ENCODE measurements at regions not wholly inside any gene's neighbourhood (a gene's known extent, or its start where the extent isn't known, plus 50 kb on each side); places are given as distances from the start of the nearest gene placed in this dataset.

DNA sequence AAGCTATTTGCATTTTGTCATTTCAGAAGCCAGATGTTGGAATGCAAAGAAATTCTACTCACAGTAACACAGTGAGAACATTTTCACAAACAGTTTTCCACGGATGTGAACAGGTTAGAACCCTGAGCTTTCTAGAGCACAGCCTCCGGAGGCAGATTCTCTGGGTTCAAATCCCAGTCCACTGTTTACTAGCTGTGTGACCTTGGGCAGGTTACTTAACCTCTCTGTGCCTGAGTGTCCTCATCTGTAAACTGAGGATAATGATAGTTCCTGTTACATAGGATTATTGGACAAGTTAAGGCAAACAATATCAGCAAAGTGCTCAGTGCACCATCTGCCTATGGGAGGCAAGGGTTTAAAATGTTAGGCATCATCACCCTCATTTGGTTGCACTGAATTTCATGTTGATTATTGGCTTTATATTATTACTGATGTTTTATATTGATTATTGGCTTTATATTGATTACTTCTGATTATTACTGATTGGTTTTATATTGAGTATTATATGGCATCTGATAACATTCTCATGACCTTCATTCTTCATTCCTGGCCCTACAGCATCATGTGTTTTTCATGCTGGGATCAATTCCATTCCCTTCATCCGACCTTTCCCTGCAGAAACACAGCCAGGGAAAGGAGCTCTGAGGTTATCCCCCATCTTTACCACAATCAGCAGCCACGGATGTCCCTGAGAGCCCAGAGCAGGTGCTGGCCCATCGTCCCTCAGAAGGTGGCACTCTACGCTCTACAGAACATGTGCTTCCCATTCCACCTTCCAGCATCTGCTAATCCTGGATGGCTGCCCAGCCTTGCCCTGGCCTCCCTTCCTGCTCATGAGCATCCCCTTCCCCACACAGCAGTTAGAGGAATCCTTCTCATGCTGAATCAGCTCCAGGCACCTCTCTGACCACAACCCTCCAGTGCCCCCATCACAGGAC, 283.1 kb downstream of the PREX1 start:
- TF ChIP-seq RAD21 (IDR thresholded peaks at IDR 0.05; ENCODE audit: low read depth): 0 out of 2 replicates have a peak, but pooled peaks have one; percentile 16
- TF ChIP-seq YY1 (IDR thresholded peaks at IDR 0.05; ENCODE audit: low read depth): no peak
- no peak for TF ChIP-seq EP300 (IDR thresholded peaks at IDR 0.05; ENCODE audit: borderline replicate concordance)
- TF ChIP-seq REST (IDR thresholded peaks at IDR 0.05; ENCODE audit: low read depth): no peak

DNA sequence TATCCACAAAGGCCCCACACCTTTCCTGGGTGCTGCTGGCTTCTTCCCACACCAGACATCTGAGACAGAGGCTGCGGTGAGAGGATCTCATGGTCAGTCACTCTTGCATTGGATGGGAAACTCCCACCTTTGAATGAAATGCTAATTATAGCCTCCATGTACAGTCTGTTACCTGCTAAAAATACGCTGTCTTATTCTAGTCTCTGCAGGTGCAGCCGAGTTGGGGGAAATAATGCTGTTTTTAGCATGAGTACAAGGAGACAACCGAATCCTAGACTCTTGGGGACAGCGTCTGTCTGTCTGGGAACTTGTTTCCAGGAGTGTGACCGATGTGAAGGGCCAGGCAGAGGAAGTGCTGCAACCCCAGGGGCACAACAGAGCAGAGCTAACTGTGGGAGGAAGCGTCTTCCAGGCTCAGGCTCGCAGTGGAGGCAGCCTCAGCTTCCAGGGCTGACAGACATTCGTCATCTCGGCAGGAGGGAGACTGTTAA, 286.2 kb downstream of the PREX1 start:
- TF ChIP-seq NFIC (IDR thresholded peaks at IDR 0.05) (no peak), FOXM1 (IDR thresholded peaks at IDR 0.05; ENCODE audit: borderline replicate concordance, low read depth) (no peak), TEAD4 (IDR thresholded peaks at IDR 0.05) (no peak), CREB1 (IDR thresholded peaks at IDR 0.05; ENCODE audit: low read depth) (no peak), TCF12 (IDR thresholded peaks at IDR 0.05; ENCODE audit: low read depth) (no peak), CEBPB (IDR thresholded peaks at IDR 0.05) (no peak), EP300 (IDR thresholded peaks at IDR 0.05; ENCODE audit: borderline replicate concordance) (no peak), RAD21 (IDR thresholded peaks at IDR 0.05; ENCODE audit: low read depth) (no peak), ZBTB7A (IDR thresholded peaks at IDR 0.05; ENCODE audit: low read depth) (no peak), YY1 (IDR thresholded peaks at IDR 0.05; ENCODE audit: low read depth) (no peak), EGR1 (IDR thresholded peaks at IDR 0.05) (no peak)
- TF ChIP-seq, protein P1, sequence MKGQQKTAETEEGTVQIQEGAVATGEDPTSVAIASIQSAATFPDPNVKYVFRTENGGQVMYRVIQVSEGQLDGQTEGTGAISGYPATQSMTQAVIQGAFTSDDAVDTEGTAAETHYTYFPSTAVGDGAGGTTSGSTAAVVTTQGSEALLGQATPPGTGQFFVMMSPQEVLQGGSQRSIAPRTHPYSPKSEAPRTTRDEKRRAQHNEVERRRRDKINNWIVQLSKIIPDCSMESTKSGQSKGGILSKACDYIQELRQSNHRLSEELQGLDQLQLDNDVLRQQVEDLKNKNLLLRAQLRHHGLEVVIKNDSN (IDR thresholded peaks at IDR 0.05): no peak

GRCh38 chr20:48538856-48539255, 288.9 kb downstream of the PREX1 start:
- no peak for TF ChIP-seq TCF12 (IDR thresholded peaks at IDR 0.05; ENCODE audit: low read depth)
- TF ChIP-seq EP300 (IDR thresholded peaks at IDR 0.05; ENCODE audit: borderline replicate concordance): no peak
- no peak for TF ChIP-seq FOXM1 (IDR thresholded peaks at IDR 0.05; ENCODE audit: borderline replicate concordance, low read depth)
- TF ChIP-seq, protein P1 (IDR thresholded peaks at IDR 0.05): no peak
- no peak for TF ChIP-seq TEAD4 (IDR thresholded peaks at IDR 0.05)
- TF ChIP-seq NFIC (IDR thresholded peaks at IDR 0.05): no peak
- no peak for TF ChIP-seq CEBPB (IDR thresholded peaks at IDR 0.05)
- TF ChIP-seq RAD21 (IDR thresholded peaks at IDR 0.05; ENCODE audit: low read depth): no peak
- TF ChIP-seq TAF1 (IDR thresholded peaks at IDR 0.05; ENCODE audit: low read depth): no peak
- no peak for TF ChIP-seq EGR1 (IDR thresholded peaks at IDR 0.05)
- TF ChIP-seq CREB1 (IDR thresholded peaks at IDR 0.05; ENCODE audit: low read depth): no peak
- no peak for TF ChIP-seq ZBTB7A (IDR thresholded peaks at IDR 0.05; ENCODE audit: low read depth)
- TF ChIP-seq YY1 (IDR thresholded peaks at IDR 0.05; ENCODE audit: low read depth): no peak
- TF ChIP-seq MAX (IDR thresholded peaks at IDR 0.05): no peak

DNA sequence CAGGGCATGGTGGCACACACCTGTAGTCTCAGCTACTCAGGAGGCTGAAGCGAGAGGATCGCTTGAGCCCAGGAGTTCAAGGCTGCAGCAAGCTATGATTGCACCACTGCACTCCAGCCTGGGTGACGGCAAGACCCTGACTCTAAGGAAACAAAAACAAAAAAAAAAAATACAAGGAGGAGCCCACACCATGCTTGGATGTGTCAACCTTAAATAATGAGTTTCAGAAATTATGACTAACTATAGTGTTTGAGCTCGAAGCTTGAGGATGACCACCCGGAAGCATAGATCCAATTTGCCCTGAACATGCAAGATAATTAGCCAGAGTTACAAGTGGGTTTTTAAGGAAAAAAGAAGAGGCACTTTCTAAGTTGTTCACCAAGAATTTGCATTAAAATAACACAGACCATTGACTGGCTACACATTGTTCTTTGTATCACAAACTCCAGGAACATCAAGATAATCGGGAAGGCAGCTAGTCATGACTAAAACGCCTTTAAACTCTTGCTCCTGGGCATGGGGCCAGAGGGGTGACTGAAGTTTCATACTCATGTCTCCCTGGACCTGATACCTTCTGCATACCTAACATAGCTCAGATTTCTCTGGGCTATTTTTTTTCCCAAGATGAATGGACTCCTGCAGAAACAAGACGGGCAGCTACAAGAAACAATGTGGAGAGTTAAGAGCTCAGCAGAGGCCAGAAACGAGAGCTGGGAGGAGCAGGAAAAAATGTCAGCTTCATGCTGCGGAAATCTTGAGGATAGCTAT, 289.6 kb downstream of the PREX1 start:
- TF ChIP-seq CEBPB (IDR thresholded peaks at IDR 0.05) (0 out of 2 replicates have a peak, but pooled peaks have one; percentile 39), EP300 (IDR thresholded peaks at IDR 0.05; ENCODE audit: borderline replicate concordance) (peak; percentile 56; the same call in 1 of the 2 replicates), EGR1 (IDR thresholded peaks at IDR 0.05) (no peak), TEAD4 (IDR thresholded peaks at IDR 0.05) (peak; percentile 98), YY1 (IDR thresholded peaks at IDR 0.05; ENCODE audit: low read depth) (peak; percentile 57), REST (IDR thresholded peaks at IDR 0.05; ENCODE audit: low read depth) (no peak), MAX (IDR thresholded peaks at IDR 0.05) (no peak), RAD21 (IDR thresholded peaks at IDR 0.05; ENCODE audit: low read depth) (no peak), CREB1 (IDR thresholded peaks at IDR 0.05; ENCODE audit: low read depth) (no peak), NFIC (IDR thresholded peaks at IDR 0.05) (peak; percentile 90), TCF12 (IDR thresholded peaks at IDR 0.05; ENCODE audit: low read depth) (peak; percentile 77), TAF1 (IDR thresholded peaks at IDR 0.05; ENCODE audit: low read depth) (no peak), FOXM1 (IDR thresholded peaks at IDR 0.05; ENCODE audit: borderline replicate concordance, low read depth) (no peak), ZBTB7A (IDR thresholded peaks at IDR 0.05; ENCODE audit: low read depth) (no peak)
- TF ChIP-seq, protein P1 (IDR thresholded peaks at IDR 0.05): no peak

Data from Ishikawa (cell line).